ENCODE measurements at regions not wholly inside any gene's neighbourhood (a gene's known extent, or its start where the extent isn't known, plus 50 kb on each side); places are given as distances from the start of the nearest gene placed in this dataset.

DNA sequence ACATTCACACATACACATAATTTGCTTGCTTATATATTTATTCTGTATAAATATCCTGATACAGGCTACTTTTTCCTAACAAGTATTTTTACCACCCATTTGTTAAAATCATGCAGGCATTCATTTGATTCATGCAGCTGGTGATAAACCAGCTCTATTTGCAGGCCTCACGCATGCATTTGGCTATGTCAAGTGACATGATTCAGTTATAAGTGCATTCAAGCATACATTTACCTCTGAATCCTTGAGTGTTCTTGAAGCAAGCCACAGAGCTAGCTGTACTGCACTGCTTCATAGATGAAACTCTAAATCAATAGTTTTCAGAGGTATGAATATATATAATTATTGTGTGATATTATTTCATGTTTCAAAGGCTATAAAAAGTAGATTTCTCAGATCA lies 544.0 kb upstream of the AGA start:
- DNase-seq (ENCODE audit: low read depth, low spot score) (no peak), FAIRE-seq (no peak), ATAC-seq (no peak)
- no TSS peak for BruUV-seq (replicated peaks)
- Histone ChIP-seq H3K4me2 (ENCODE audit: control insufficient read depth, insufficient read depth) (no peak overlapping the region), H3K27me3 (replicated peaks in 1 of 2; ENCODE audit: control insufficient read depth in 2 of 2, insufficient read depth in 2 of 2, low read length in 1 of 2) (no peaks in the 10 kb centered on the region), H3K9ac (ENCODE audit: control insufficient read depth, insufficient read depth, low read length) (no peak overlapping the region), H2AFZ (ENCODE audit: control insufficient read depth, low read depth, low read length) (no peak overlapping the region), H3K27ac (ENCODE audit: control insufficient read depth, insufficient read depth) (no peak overlapping the region), H3K79me2 (ENCODE audit: control insufficient read depth, insufficient read depth, low read length) (no peaks in the 10 kb centered on the region), H3K4me1 (ENCODE audit: control insufficient read depth, insufficient read depth, low read length) (no peaks in the 10 kb centered on the region), H3K36me3 (ENCODE audit: control insufficient read depth in 2 of 2, insufficient read depth in 2 of 2, low read length in 1 of 2) (no peaks in the 10 kb centered on the region), H4K20me1 (ENCODE audit: control insufficient read depth, insufficient read depth) (no peaks in the 10 kb centered on the region), H3K4me3 (no peak overlapping the region), H3K9me3 (replicated peaks; ENCODE audit: control insufficient read depth, insufficient read depth, low read length) (no peaks in the 10 kb centered on the region)
- ChIA-PET CTCF (no interaction called here), SMC1A (ENCODE audit: uncharacterized antibody, unreplicated experiment) (no interaction called here), POLR2A (no interaction called here), RAD21 (ENCODE audit: unreplicated experiment) (no interaction called here)
- intact Hi-C loops (cut with micrococcal nuclease; ENCODE audit: unreplicated experiment) = no loop called here
- 0% methylated on average over 1 of the region's 1 CpG for WGBS (ENCODE audit: insufficient coverage, insufficient replicate concordance, low lambda C conversion rate, missing lambda C conversion rate)
- TF ChIP-seq PKNOX1 (IDR thresholded peaks at IDR 0.05) (no peak), RELA (IDR thresholded peaks at IDR 0.05; ENCODE audit: borderline replicate concordance, partially characterized antibody) (no peak), FOXK2 (IDR thresholded peaks at IDR 0.05) (no peak), USF2 (IDR thresholded peaks at IDR 0.05; ENCODE audit: borderline replicate concordance, low read depth, low read length) (no peak), SUPT20H (IDR thresholded peaks at IDR 0.05; ENCODE audit: borderline replicate concordance, control insufficient read depth, low read depth, low read length) (no peak), TBL1XR1 (IDR thresholded peaks at IDR 0.05; ENCODE audit: low read depth, low read length) (no peak), MTA3 (IDR thresholded peaks at IDR 0.05; ENCODE audit: borderline replicate concordance, low read length) (no peak), ZNF24 (IDR thresholded peaks at IDR 0.05) (no peak), SPI1 (IDR thresholded peaks at IDR 0.05; ENCODE audit: borderline replicate concordance, insufficient read depth, low read depth, low read length) (no peak), SP1 (IDR thresholded peaks at IDR 0.05; ENCODE audit: low read depth, low read length) (no peak), MYB (IDR thresholded peaks at IDR 0.05; ENCODE audit: borderline replicate concordance, low read depth, low read length) (no peak), HDAC2 (IDR thresholded peaks at IDR 0.05) (no peak), POLR2AphosphoS5 (IDR thresholded peaks at IDR 0.05; ENCODE audit: low read length) (no peak), MYC (IDR thresholded peaks at IDR 0.05; ENCODE audit: insufficient read depth, insufficient read length, insufficient replicate concordance, low read length, severe bottlenecking) (no peak)
- TF ChIP-seq, protein P1, sequence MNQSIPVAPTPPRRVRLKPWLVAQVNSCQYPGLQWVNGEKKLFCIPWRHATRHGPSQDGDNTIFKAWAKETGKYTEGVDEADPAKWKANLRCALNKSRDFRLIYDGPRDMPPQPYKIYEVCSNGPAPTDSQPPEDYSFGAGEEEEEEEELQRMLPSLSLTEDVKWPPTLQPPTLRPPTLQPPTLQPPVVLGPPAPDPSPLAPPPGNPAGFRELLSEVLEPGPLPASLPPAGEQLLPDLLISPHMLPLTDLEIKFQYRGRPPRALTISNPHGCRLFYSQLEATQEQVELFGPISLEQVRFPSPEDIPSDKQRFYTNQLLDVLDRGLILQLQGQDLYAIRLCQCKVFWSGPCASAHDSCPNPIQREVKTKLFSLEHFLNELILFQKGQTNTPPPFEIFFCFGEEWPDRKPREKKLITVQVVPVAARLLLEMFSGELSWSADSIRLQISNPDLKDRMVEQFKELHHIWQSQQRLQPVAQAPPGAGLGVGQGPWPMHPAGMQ (IDR thresholded peaks at IDR 0.05; ENCODE audit: borderline replicate concordance) = no peak
- in situ Hi-C loops (cut with MboI) = no loop called here

All from GM12878 (cell line).